ENCODE measurements at regions not wholly inside any gene's neighbourhood (a gene's known extent, or its start where the extent isn't known, plus 50 kb on each side); places are given as distances from the start of the nearest gene placed in this dataset.

DNA sequence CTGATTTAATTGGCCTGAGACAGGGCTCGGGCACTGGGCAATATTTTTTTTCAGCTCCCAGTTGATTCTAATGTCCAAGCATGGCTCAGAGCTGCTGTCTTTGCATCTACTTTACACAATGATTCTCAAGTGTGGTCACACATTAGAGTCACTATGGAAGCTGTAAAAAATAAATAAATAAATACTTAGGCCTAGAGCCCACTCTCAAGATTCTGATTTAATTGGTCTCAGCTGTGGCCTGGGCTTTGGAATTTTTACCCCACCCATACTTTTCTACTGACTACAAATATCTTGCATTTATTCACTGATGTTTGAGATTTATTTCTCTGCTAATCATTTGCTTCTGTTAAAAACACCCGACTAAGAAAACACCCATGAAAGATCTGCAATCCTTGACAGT is 145.7 kb upstream of the SRD5A2 start:
- H3K4me1 Mint-ChIP-seq, result no peaks in the 10 kb centered on the region
- DNase-seq (no peak), ATAC-seq (no peak)
- H3K9me3 ChIP-seq (ENCODE audit: control insufficient read depth in 2 of 3, low read length in 3 of 3), result no peaks in the 10 kb centered on the region
- no peak overlapping the region for H3K27ac Mint-ChIP-seq
- intact Hi-C loops (cut with micrococcal nuclease), result no loop called here
- no peak overlapping the region for H3K27ac ChIP-seq (ENCODE audit: low read depth, low read length)
- H3K4me1 ChIP-seq (ENCODE audit: control insufficient read depth in 2 of 2, insufficient read depth in 2 of 2, low read length in 2 of 2), result no peaks in the 10 kb centered on the region
- no peaks in the 10 kb centered on the region for H3K27me3 ChIP-seq (ENCODE audit: control insufficient read depth in 2 of 2, insufficient read depth in 2 of 2, low read length in 2 of 2)
- ChIA-PET POLR2A (no interaction called here), CTCF (no interaction called here)
- peaks cover 0 to 16% (median 13%) of the 10 kb centered on the region in 5 donors for H3K27me3 Mint-ChIP-seq
- no peaks in the 10 kb centered on the region for H3K36me3 ChIP-seq (ENCODE audit: control insufficient read depth in 2 of 3, insufficient read depth in 3 of 3, low read length in 3 of 3)
- no peak overlapping the region for H3K4me3 ChIP-seq (ENCODE audit: low read length)
- peaks cover 0 to 28% (median 9%) of the 10 kb centered on the region in 11 donors for H3K9me3 Mint-ChIP-seq
- H3K36me3 Mint-ChIP-seq, result peaks cover 0 to 4% (median 0%) of the 10 kb centered on the region in 5 donors
- no peak overlapping the region for H3K4me3 Mint-ChIP-seq

DNA sequence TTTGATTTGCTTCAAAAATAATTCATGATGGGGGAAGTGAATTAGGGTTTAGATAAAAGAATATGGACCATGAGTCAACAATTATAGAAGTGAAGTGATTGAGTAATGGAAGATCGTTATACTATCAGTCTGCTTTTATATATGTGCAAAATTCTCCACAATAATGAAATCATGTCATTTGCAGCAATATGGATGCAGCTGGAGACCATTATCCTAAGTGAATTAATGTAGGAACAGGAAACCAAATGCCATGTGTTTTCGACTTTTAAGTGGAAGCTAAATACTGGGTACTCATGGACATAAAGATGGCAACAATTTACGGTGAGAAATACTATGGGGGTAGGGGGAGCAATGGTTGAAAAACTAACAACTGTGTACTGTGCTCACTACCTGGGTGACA is 144.7 kb upstream of the SRD5A2 start:
- POLR2A ChIA-PET, result no interaction called here

DNA sequence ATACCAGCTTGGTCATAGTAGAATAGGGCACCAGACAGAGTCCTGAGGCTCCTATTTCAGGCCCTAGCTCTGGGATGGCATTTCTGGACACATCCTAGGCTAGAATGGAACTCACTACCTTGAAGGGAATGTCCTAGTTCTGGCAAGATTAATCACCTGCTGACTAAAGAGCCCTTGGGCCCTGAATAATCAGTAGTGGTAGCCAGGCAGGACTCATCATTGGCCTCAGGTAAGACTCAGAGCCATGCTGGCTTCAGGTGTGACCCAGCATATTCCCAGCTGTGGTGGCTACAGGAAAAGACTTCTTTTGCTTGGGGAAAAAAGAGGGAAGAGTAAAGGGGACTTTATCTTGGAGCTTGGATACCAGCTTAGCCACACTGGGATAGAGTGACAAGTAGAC is 131.0 kb upstream of the SRD5A2 start:
- H3K27me3 Mint-ChIP-seq, result peaks cover 0 to 38% (median 6%) of the 10 kb centered on the region in 5 donors
- no peak overlapping the region for H3K4me3 Mint-ChIP-seq
- no peaks in the 10 kb centered on the region for H3K36me3 ChIP-seq (ENCODE audit: control insufficient read depth in 2 of 3, insufficient read depth in 3 of 3, low read length in 3 of 3)
- intact Hi-C loops (cut with micrococcal nuclease), result no loop called here
- H3K27me3 ChIP-seq (ENCODE audit: control insufficient read depth in 2 of 2, insufficient read depth in 2 of 2, low read length in 2 of 2), result no peaks in the 10 kb centered on the region
- POLR2A ChIA-PET, result no interaction called here
- CTCF ChIA-PET, result no interaction called here
- H3K4me3 ChIP-seq (ENCODE audit: low read length), result no peak overlapping the region
- no peaks in the 10 kb centered on the region for H3K9me3 ChIP-seq (ENCODE audit: control insufficient read depth in 2 of 3, low read length in 3 of 3)
- peaks cover 0 to 4% (median 0%) of the 10 kb centered on the region in 5 donors for H3K36me3 Mint-ChIP-seq
- no peak overlapping the region for H3K27ac Mint-ChIP-seq
- DNase-seq, result no peak
- H3K4me1 Mint-ChIP-seq, result no peaks in the 10 kb centered on the region
- H3K27ac ChIP-seq (ENCODE audit: low read depth, low read length), result no peak overlapping the region
- no peak for ATAC-seq
- H3K9me3 Mint-ChIP-seq, result peaks cover 0 to 19% (median 2%) of the 10 kb centered on the region in 11 donors
- H3K4me1 ChIP-seq (ENCODE audit: control insufficient read depth in 2 of 2, insufficient read depth in 2 of 2, low read length in 2 of 2), result no peaks in the 10 kb centered on the region

More for the DNA sequence above, 144.7 kb upstream of the SRD5A2 start:
- H3K4me1 Mint-ChIP-seq, result no peaks in the 10 kb centered on the region
- H3K4me3 ChIP-seq (ENCODE audit: low read length), result no peak overlapping the region
- no peak for ATAC-seq
- H3K27me3 ChIP-seq (ENCODE audit: control insufficient read depth in 2 of 2, insufficient read depth in 2 of 2, low read length in 2 of 2), result no peaks in the 10 kb centered on the region
- peaks cover 2 to 19% (median 16%) of the 10 kb centered on the region in 5 donors for H3K27me3 Mint-ChIP-seq
- no peaks in the 10 kb centered on the region for H3K9me3 ChIP-seq (ENCODE audit: control insufficient read depth in 2 of 3, low read length in 3 of 3)
- no peak overlapping the region for H3K4me3 Mint-ChIP-seq
- H3K27ac Mint-ChIP-seq, result no peak overlapping the region
- no peak overlapping the region for H3K27ac ChIP-seq (ENCODE audit: low read depth, low read length)
- intact Hi-C loops (cut with micrococcal nuclease), result no loop called here
- CTCF ChIA-PET, result no interaction called here
- H3K36me3 Mint-ChIP-seq, result peaks cover 0 to 4% (median 0%) of the 10 kb centered on the region in 5 donors
- no peaks in the 10 kb centered on the region for H3K4me1 ChIP-seq (ENCODE audit: control insufficient read depth in 2 of 2, insufficient read depth in 2 of 2, low read length in 2 of 2)
- DNase-seq, result no peak
- H3K36me3 ChIP-seq (ENCODE audit: control insufficient read depth in 2 of 3, insufficient read depth in 3 of 3, low read length in 3 of 3), result no peaks in the 10 kb centered on the region
- peaks cover 0 to 23% (median 12%) of the 10 kb centered on the region in 11 donors for H3K9me3 Mint-ChIP-seq

DNA sequence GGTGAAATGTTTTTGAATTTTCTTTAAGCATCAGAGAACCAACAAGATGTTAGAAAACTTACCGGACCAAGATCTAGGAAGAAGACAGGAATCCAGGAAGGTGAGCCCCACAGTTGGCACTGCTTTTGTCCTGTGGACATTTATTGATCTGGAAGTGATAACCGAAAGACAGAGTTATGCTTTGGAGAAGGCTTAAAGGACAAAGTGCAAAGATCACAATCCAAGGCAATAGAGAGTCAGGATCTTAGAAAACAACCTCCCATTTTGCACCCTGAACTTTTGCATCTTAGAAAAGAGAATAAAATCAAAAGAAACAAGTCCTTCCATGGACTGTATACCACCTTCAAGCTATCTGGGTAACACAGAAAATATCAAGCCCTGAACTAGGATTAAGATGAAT is 129.4 kb upstream of the SRD5A2 start:
- no peak for ATAC-seq

DNA sequence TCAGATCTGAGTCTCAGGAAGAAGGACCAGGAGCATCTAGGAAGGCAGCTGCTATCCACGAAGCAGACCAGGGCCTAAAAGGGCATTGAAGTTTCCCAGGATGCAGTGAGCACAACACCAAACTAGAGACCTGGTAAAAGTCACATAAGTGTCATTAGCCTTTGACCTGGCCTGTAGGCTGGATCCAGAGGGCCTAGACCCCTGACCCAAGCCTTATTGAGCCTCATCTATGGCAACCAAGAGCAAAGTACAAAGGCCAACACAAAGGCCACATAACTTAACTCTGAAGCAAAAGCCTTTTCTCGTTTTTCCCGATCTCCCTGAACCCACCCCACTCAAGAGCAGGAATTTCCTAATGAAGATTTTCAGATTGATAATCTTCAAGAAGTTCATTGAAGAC is 127.3 kb upstream of the SRD5A2 start:
- no peak for ATAC-seq
- CTCF ChIA-PET, result no interaction called here
- H3K36me3 Mint-ChIP-seq, result peaks cover 0 to 3% (median 0%) of the 10 kb centered on the region in 5 donors

More for the DNA sequence above, 129.4 kb upstream of the SRD5A2 start:
- no peak overlapping the region for H3K4me3 Mint-ChIP-seq
- H3K4me1 Mint-ChIP-seq, result no peaks in the 10 kb centered on the region
- DNase-seq, result no peak
- Histone ChIP-seq H3K36me3 (ENCODE audit: control insufficient read depth in 2 of 3, insufficient read depth in 3 of 3, low read length in 3 of 3) (no peaks in the 10 kb centered on the region), H3K27me3 (ENCODE audit: control insufficient read depth in 2 of 2, insufficient read depth in 2 of 2, low read length in 2 of 2) (no peaks in the 10 kb centered on the region), H3K4me3 (ENCODE audit: low read length) (no peak overlapping the region), H3K4me1 (ENCODE audit: control insufficient read depth in 2 of 2, insufficient read depth in 2 of 2, low read length in 2 of 2) (no peaks in the 10 kb centered on the region), H3K9me3 (ENCODE audit: control insufficient read depth in 2 of 3, low read length in 3 of 3) (no peaks in the 10 kb centered on the region), H3K27ac (ENCODE audit: low read depth, low read length) (no peak overlapping the region)
- peaks cover 0 to 19% (median 2%) of the 10 kb centered on the region in 11 donors for H3K9me3 Mint-ChIP-seq
- H3K27me3 Mint-ChIP-seq, result peaks cover 0 to 40% (median 6%) of the 10 kb centered on the region in 5 donors
- intact Hi-C loops (cut with micrococcal nuclease), result no loop called here
- H3K36me3 Mint-ChIP-seq, result peaks cover 0 to 4% (median 0%) of the 10 kb centered on the region in 5 donors
- H3K27ac Mint-ChIP-seq, result no peak overlapping the region
- CTCF ChIA-PET, result no interaction called here
- POLR2A ChIA-PET, result no interaction called here

DNA sequence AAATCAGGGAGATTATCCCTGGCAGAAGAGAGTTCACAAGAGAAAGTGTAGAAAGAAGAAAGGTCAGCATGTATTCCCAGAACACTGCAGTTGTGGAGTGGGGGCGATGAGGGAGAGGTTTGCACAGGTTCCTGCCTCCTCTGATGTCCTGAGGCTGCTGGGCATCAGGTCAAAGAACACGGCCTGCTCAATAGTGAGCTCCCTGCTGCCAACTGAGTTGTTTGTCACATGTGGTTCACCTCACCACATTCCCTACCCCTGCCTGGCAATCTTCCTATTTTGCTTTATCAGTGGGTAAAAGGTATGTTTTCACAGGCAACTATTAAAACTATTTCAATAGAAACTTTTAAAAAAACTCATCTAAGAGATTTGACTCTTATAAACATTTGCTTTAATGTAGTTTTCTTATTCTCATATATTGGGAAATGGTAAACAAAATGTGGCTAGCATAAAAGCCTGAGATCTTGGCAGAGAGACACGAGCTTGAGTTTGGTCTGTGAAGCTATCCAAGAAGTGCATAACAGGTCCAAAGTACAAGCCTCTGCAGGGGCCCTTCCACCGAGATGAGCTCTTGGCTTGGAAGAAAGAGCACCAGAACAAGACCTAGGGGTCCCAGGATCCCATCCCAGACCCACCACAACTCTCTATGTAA is 123.9 kb upstream of the SRD5A2 start:
- H3K9me3 Mint-ChIP-seq, result peaks cover 0 to 39% (median 11%) of the 10 kb centered on the region in 11 donors
- H3K4me1 Mint-ChIP-seq, result no peaks in the 10 kb centered on the region
- H3K4me1 ChIP-seq (ENCODE audit: control insufficient read depth in 2 of 2, insufficient read depth in 2 of 2, low read length in 2 of 2), result no peaks in the 10 kb centered on the region
- ATAC-seq (no peak), DNase-seq (no peak)
- H3K36me3 Mint-ChIP-seq, result peaks cover 0 to 4% (median 0%) of the 10 kb centered on the region in 5 donors
- intact Hi-C loops (cut with micrococcal nuclease), result no loop called here
- H3K4me3 Mint-ChIP-seq, result no peak overlapping the region
- no peaks in the 10 kb centered on the region for H3K9me3 ChIP-seq (ENCODE audit: control insufficient read depth in 2 of 3, low read length in 3 of 3)
- H3K27me3 ChIP-seq (ENCODE audit: control insufficient read depth in 2 of 2, insufficient read depth in 2 of 2, low read length in 2 of 2), result peaks cover 0 to 3% of the 10 kb centered on the region in 2 donors
- H3K36me3 ChIP-seq (ENCODE audit: control insufficient read depth in 2 of 3, insufficient read depth in 3 of 3, low read length in 3 of 3), result no peaks in the 10 kb centered on the region
- peaks cover 0 to 25% (median 7%) of the 10 kb centered on the region in 5 donors for H3K27me3 Mint-ChIP-seq
- ChIA-PET CTCF (no interaction called here), POLR2A (no interaction called here)
- no peak overlapping the region for H3K27ac ChIP-seq (ENCODE audit: low read depth, low read length)
- H3K4me3 ChIP-seq (ENCODE audit: low read length), result no peak overlapping the region
- H3K27ac Mint-ChIP-seq, result no peak overlapping the region

More for the DNA sequence above, 127.3 kb upstream of the SRD5A2 start:
- intact Hi-C loops (cut with micrococcal nuclease), result no loop called here
- POLR2A ChIA-PET, result no interaction called here
- Histone ChIP-seq H3K27ac (ENCODE audit: low read depth, low read length) (no peak overlapping the region), H3K9me3 (ENCODE audit: control insufficient read depth in 2 of 3, low read length in 3 of 3) (no peaks in the 10 kb centered on the region), H3K4me3 (ENCODE audit: low read length) (no peak overlapping the region), H3K36me3 (ENCODE audit: control insufficient read depth in 2 of 3, insufficient read depth in 3 of 3, low read length in 3 of 3) (no peaks in the 10 kb centered on the region), H3K4me1 (ENCODE audit: control insufficient read depth in 2 of 2, insufficient read depth in 2 of 2, low read length in 2 of 2) (no peaks in the 10 kb centered on the region), H3K27me3 (ENCODE audit: control insufficient read depth in 2 of 2, insufficient read depth in 2 of 2, low read length in 2 of 2) (peaks cover 0 to 3% of the 10 kb centered on the region in 2 donors)
- DNase-seq, result no peak
- Mint-ChIP-seq H3K4me1 (no peaks in the 10 kb centered on the region), H3K9me3 (peaks cover 0 to 12% (median 2%) of the 10 kb centered on the region in 11 donors), H3K4me3 (no peak overlapping the region), H3K27me3 (peaks cover 0 to 35% (median 7%) of the 10 kb centered on the region in 5 donors), H3K27ac (no peak overlapping the region)

DNA sequence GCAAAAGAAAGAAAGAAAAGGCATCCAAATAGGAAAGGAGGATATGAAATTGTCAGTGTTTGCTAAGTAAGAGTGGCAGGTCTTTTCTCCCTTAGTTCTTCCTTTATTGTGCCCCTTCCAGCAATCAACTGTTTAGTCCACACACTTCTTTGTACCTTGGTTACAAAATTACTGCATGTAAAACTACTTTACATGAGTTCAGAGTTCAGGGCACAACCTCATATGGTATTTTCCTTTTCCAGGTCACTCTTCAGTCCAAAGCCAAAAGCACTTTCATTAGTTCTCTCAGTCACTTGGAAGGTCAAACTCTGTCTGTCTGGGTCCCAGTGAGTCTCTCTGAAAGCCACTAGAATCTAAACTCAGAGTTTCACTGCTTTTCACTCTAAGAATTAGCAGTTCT is 122.5 kb upstream of the SRD5A2 start:
- peaks cover 0 to 11% (median 4%) of the 10 kb centered on the region in 5 donors for H3K36me3 Mint-ChIP-seq
- ATAC-seq (no peak), DNase-seq (no peak)
- Histone ChIP-seq H3K27me3 (ENCODE audit: control insufficient read depth in 2 of 2, insufficient read depth in 2 of 2, low read length in 2 of 2) (peaks cover 0 to 3% of the 10 kb centered on the region in 2 donors), H3K4me3 (ENCODE audit: low read length) (no peak overlapping the region), H3K36me3 (ENCODE audit: control insufficient read depth in 2 of 3, insufficient read depth in 3 of 3, low read length in 3 of 3) (no peaks in the 10 kb centered on the region), H3K9me3 (ENCODE audit: control insufficient read depth in 2 of 3, low read length in 3 of 3) (peaks cover 0 to 12% (median 0%) of the 10 kb centered on the region in 3 experiments), H3K27ac (ENCODE audit: low read depth, low read length) (no peak overlapping the region), H3K4me1 (ENCODE audit: control insufficient read depth in 2 of 2, insufficient read depth in 2 of 2, low read length in 2 of 2) (no peaks in the 10 kb centered on the region)
- intact Hi-C loops (cut with micrococcal nuclease), result no loop called here
- peaks cover 8 to 53% (median 15%) of the 10 kb centered on the region in 11 donors for H3K9me3 Mint-ChIP-seq
- H3K27me3 Mint-ChIP-seq, result peaks cover 0 to 16% (median 5%) of the 10 kb centered on the region in 5 donors
- no peaks in the 10 kb centered on the region for H3K4me1 Mint-ChIP-seq
- no peak overlapping the region for H3K27ac Mint-ChIP-seq
- POLR2A ChIA-PET, result no interaction called here
- no peak overlapping the region for H3K4me3 Mint-ChIP-seq
- CTCF ChIA-PET, result no interaction called here

Data from naive thymus-derived CD4-positive, alpha-beta T cell (primary cell).